H9 (cell line): ENCODE measurements at regions not wholly inside any gene's neighbourhood (a gene's known extent, or its start where the extent isn't known, plus 50 kb on each side); places are given as distances from the start of the nearest gene placed in this dataset.

Experiments
- DNase-seq: peaks from one replicate; pipeline ENCODE4 v3.0.0-alpha.2; 2017
- H2AFZ ChIP-seq: one replicate; pipeline ENCODE4 v1.6.1; 2013; ENCODE audit warnings: mild to moderate bottlenecking, low read length, control low read depth, moderate library complexity
- H2AK5ac ChIP-seq: 2 replicates; pipeline ENCODE4 v1.6.1; 2013; ENCODE audit warnings: low read length, control low read depth, mixed read lengths; ENCODE audit not compliant: insufficient read length
- H2BK120ac ChIP-seq: one replicate; pipeline ENCODE4 v1.6.1; 2013; ENCODE audit warnings: low read depth, mild to moderate bottlenecking, low read length, control low read depth, inconsistent platforms; ENCODE audit not compliant: poor library complexity, severe bottlenecking
- H2BK12ac ChIP-seq: 2 replicates; pipeline ENCODE4 v1.6.1; 2013; ENCODE audit warnings: low read length, control low read depth, mixed read lengths, low read depth; ENCODE audit not compliant: insufficient read length
- H2BK15ac ChIP-seq: 2 replicates; pipeline ENCODE4 v1.6.1; 2013; ENCODE audit warnings: low read depth, low read length, control low read depth
- H2BK20ac ChIP-seq: one replicate; pipeline ENCODE4 v1.6.1; 2013; ENCODE audit warnings: low read depth, mild to moderate bottlenecking, low read length, control low read depth, inconsistent platforms; ENCODE audit not compliant: poor library complexity, severe bottlenecking
- H2BK5ac ChIP-seq: 2 replicates; pipeline ENCODE4 v1.6.1; 2013; ENCODE audit warnings: low read length, control low read depth, mixed read lengths; ENCODE audit not compliant: insufficient read length
- H3K14ac ChIP-seq: 2 replicates; pipeline ENCODE4 v1.6.1; 2013; ENCODE audit warnings: low read length, control low read depth; ENCODE audit not compliant: insufficient read depth
- H3K18ac ChIP-seq: 2 replicates; pipeline ENCODE4 v1.6.1; 2013; ENCODE audit warnings: low read depth, mild to moderate bottlenecking, mixed read lengths, low read length, control low read depth; ENCODE audit not compliant: insufficient read length
- H3K23ac ChIP-seq: 2 replicates; pipeline ENCODE4 v1.6.1; 2013; ENCODE audit warnings: low read length, control low read depth, mixed read lengths, low read depth; ENCODE audit not compliant: insufficient read length
- H3K23me2 ChIP-seq: 2 replicates; pipeline ENCODE4 v1.6.1; 2013; ENCODE audit warnings: low read depth, mild to moderate bottlenecking, mixed read lengths, low read length, control low read depth; ENCODE audit not compliant: insufficient read length, poor library complexity, severe bottlenecking
- H3K27ac ChIP-seq: 2 replicates; pipeline ENCODE4 v1.5.1; 2013; ENCODE audit warnings: low read length, control low read depth, mixed read lengths, low read depth; ENCODE audit not compliant: insufficient read length
- H3K27me3 ChIP-seq: 2 replicates; pipeline ENCODE4 v1.6.1; 2013; ENCODE audit warnings: low read length, control low read depth, inconsistent platforms; ENCODE audit not compliant: insufficient read depth
- H3K4ac ChIP-seq: 2 replicates; pipeline ENCODE4 v1.6.1; 2013; ENCODE audit warnings: low read depth, mild to moderate bottlenecking, control low read depth, inconsistent platforms, low read length, moderate library complexity
- H3K4me1 ChIP-seq: 2 replicates; pipeline ENCODE4 v1.6.1; 2013; ENCODE audit warnings: low read length, control low read depth, inconsistent platforms; ENCODE audit not compliant: insufficient read depth
- H3K4me2 ChIP-seq: 2 replicates; pipeline ENCODE4 v1.6.1; 2013; ENCODE audit warnings: low read length, control low read depth, mixed read lengths; ENCODE audit not compliant: insufficient read length, insufficient read depth
- H3K56ac ChIP-seq: 2 replicates; pipeline ENCODE4 v1.6.1; 2013; ENCODE audit warnings: low read depth, mild to moderate bottlenecking, mixed read lengths, low read length, control low read depth; ENCODE audit not compliant: insufficient read length
- H3K79me1 ChIP-seq: 2 replicates; pipeline ENCODE4 v1.6.1; 2013; ENCODE audit warnings: low read depth, mild to moderate bottlenecking, moderate library complexity, low read length, control low read depth, inconsistent platforms; ENCODE audit not compliant: insufficient read depth, poor library complexity, severe bottlenecking
- H3K79me2 ChIP-seq: 2 replicates; pipeline ENCODE4 v1.6.1; 2013; ENCODE audit warnings: low read length, control low read depth, inconsistent platforms; ENCODE audit not compliant: insufficient read depth
- H3K9ac ChIP-seq: 2 replicates; pipeline ENCODE4 v1.6.1; 2013; ENCODE audit warnings: low read length, control low read depth, mixed read lengths; ENCODE audit not compliant: insufficient read length; ENCODE audit errors: extremely low read depth
- H3K9me3 ChIP-seq: one replicate; pipeline ENCODE4 v1.6.1; 2013; ENCODE audit warnings: low read depth, low read length, inconsistent platforms; ENCODE audit not compliant: control insufficient read depth
- H3T11ph ChIP-seq: one replicate; pipeline ENCODE4 v1.6.1; 2013; ENCODE audit warnings: mild to moderate bottlenecking, low read length, control low read depth, inconsistent platforms
- H4K20me1 ChIP-seq: one replicate; pipeline ENCODE4 v1.6.1; 2013; ENCODE audit not compliant: control insufficient read depth, insufficient read length, insufficient read depth
- H4K5ac ChIP-seq: 2 replicates; pipeline ENCODE4 v1.6.1; 2013; ENCODE audit warnings: low read depth, mild to moderate bottlenecking, mixed read lengths, low read length, control low read depth; ENCODE audit not compliant: insufficient read length
- H4K8ac ChIP-seq: replicated peaks from 2 replicates; pipeline ENCODE4 v1.6.1; 2013; ENCODE audit warnings: low read length, control low read depth, mixed read lengths, low read depth; ENCODE audit not compliant: insufficient read length
- H4K91ac ChIP-seq: 2 replicates; pipeline ENCODE4 v1.6.1; 2013; ENCODE audit warnings: low read depth, mild to moderate bottlenecking, moderate library complexity, mixed read lengths, low read length, control low read depth; ENCODE audit not compliant: insufficient read length
- H3K27ac Mint-ChIP-seq, 3 experiments: 2 replicates in 2 of 3; 3 replicates in 1 of 3; pipeline ENCODE4 v1.8.0; 2020 to 2021; ENCODE audit warnings: mixed read lengths in 3 of 3, mild to moderate bottlenecking in 1 of 3, moderate library complexity in 1 of 3
- H3K27me3 Mint-ChIP-seq: 2 replicates; pipeline ENCODE4 v1.8.0; 2021; ENCODE audit warnings: low read depth, mild to moderate bottlenecking, moderate library complexity, mixed read lengths
- H3K36me3 Mint-ChIP-seq, 3 experiments: 2 replicates in 2 of 3; 3 replicates in 1 of 3; pipeline ENCODE4 v1.8.0; 2020 to 2021; ENCODE audit warnings: low read depth in 3 of 3, mixed read lengths in 3 of 3; ENCODE audit not compliant: insufficient read depth in 1 of 3
- H3K4me1 Mint-ChIP-seq, 2 experiments: 2 replicates each; pipeline ENCODE4 v1.8.0; 2020; ENCODE audit warnings: mixed read lengths in 2 of 2
- H3K4me3 Mint-ChIP-seq, 2 experiments: 2 replicates in 1 of 2; 3 replicates in 1 of 2; pipeline ENCODE4 v1.8.0; 2020 to 2021; ENCODE audit warnings: mild to moderate bottlenecking in 2 of 2, mixed read lengths in 2 of 2, moderate library complexity in 1 of 2
- H3K9me3 Mint-ChIP-seq, 2 experiments: 2 replicates in 1 of 2; 3 replicates in 1 of 2; pipeline ENCODE4 v1.8.0; 2020; ENCODE audit warnings: mild to moderate bottlenecking in 2 of 2, mixed read lengths in 2 of 2, moderate library complexity in 1 of 2
- CTCF ChIP-seq: fragments of 200-600 bp; sonication (generic); conservative IDR thresholded peaks from 3 replicates; pipeline ENCODE4 v1.8.0; 2021; ENCODE audit warnings: antibody characterized with exemption, mild to moderate bottlenecking
- WGBS: extraction: QIAGEN DNeasy Blood & Tissue Kit; methylation state at CpG from one replicate; pipeline ENCODE4 v1.1.7; 2013; ENCODE audit warnings: missing lambda C conversion rate, low lambda C conversion rate, mixed read lengths; ENCODE audit not compliant: insufficient read length; ENCODE audit errors: extremely low coverage; 5-methylcytosine and 5-hydroxymethylcytosine counted together

GRCh38 chr6:139736325-139736906, 362.0 kb upstream of the CITED2 start:
- Histone ChIP-seq H3K56ac (no peak overlapping the region), H3K14ac (no peak overlapping the region), H3K9ac (no peak overlapping the region), H2BK12ac (no peak overlapping the region), H3K9me3 (no peaks in the 10 kb centered on the region), H3K18ac (no peak overlapping the region), H3K27me3 (no peaks in the 10 kb centered on the region), H4K5ac (no peak overlapping the region), H3K79me1 (no peaks in the 10 kb centered on the region), H3T11ph (no peak overlapping the region), H2AFZ (no peak overlapping the region), H2BK15ac (no peak overlapping the region), H3K4me2 (no peak overlapping the region), H4K8ac (no peak overlapping the region), H2BK120ac (no peak overlapping the region), H2AK5ac (no peak overlapping the region), H2BK5ac (no peak overlapping the region), H3K79me2 (no peaks in the 10 kb centered on the region), H3K23ac (no peak overlapping the region), H2BK20ac (no peak overlapping the region), H4K91ac (no peak overlapping the region), H3K27ac (no peak overlapping the region), H3K4me1 (no peaks in the 10 kb centered on the region; the same call in 1 of the 2 replicates), H3K23me2 (no peaks in the 10 kb centered on the region), H4K20me1 (no peaks in the 10 kb centered on the region), H3K4ac (no peak overlapping the region)
- no peak for DNase-seq
- Mint-ChIP-seq H3K36me3 (no peaks in the 10 kb centered on the region), H3K27ac (no peak overlapping the region), H3K4me1 (no peaks in the 10 kb centered on the region), H3K9me3 (no peaks in the 10 kb centered on the region), H3K27me3 (no peaks in the 10 kb centered on the region), H3K4me3 (no peak overlapping the region)
- no CpG with 5 or more reads among the region's 2 CpGs for WGBS
- no peak for TF ChIP-seq CTCF
